Activated naive CD8-positive, alpha-beta T cell treated with anti-CD3 and anti-CD28 coated beads for 36 hours (primary cell): ENCODE measurements at regions not wholly inside any gene's neighbourhood (a gene's known extent, or its start where the extent isn't known, plus 50 kb on each side); places are given as distances from the start of the nearest gene placed in this dataset.

ENCODE experiments used
- DNase-seq: peaks from one replicate; pipeline ENCODE4 v3.0.0; 2021
- H3K27ac Mint-ChIP-seq: one replicate; pipeline ENCODE4 v1.8.0; 2022; ENCODE audit warnings: mild to moderate bottlenecking, moderate library complexity, mixed read lengths
- H3K27me3 Mint-ChIP-seq: one replicate; pipeline ENCODE4 v1.8.0; 2022; ENCODE audit warnings: mild to moderate bottlenecking, mixed read lengths
- H3K36me3 Mint-ChIP-seq: one replicate; pipeline ENCODE4 v1.8.0; 2021; ENCODE audit warnings: mild to moderate bottlenecking, mixed read lengths
- H3K4me1 Mint-ChIP-seq: one replicate; pipeline ENCODE4 v1.8.0; 2021; ENCODE audit warnings: mixed read lengths
- H3K4me3 Mint-ChIP-seq: one replicate; pipeline ENCODE4 v1.8.0; 2022; ENCODE audit warnings: mild to moderate bottlenecking, moderate library complexity, mixed read lengths
- H3K9me3 Mint-ChIP-seq: one replicate; pipeline ENCODE4 v1.8.0; 2022; ENCODE audit warnings: mixed read lengths

DNA sequence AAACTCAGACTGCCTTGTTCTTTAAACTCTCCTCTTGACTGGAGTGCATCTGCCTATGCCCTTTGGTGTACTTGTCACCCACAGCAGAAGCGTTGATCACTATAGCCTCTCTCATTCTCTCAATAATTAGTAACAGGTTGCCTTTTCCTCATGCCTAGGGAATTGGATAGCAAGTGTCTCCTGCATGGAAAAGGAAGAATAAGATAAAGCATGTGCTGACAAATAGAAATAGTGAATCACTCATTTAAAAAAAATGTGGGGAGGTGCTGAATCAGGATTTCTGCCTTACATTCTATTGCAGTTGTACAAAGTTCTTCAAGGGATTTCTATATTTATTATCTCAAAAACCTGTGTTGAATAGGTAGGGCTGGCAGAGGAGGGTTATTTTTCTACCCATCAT, 323.0 kb downstream of the TXNL1 start:
- Mint-ChIP-seq H3K4me1 (no peaks in the 10 kb centered on the region), H3K4me3 (no peak overlapping the region), H3K27ac (no peak overlapping the region), H3K36me3 (no peaks in the 10 kb centered on the region), H3K27me3 (peaks cover 6% of the 10 kb centered on the region), H3K9me3 (peaks cover 2% of the 10 kb centered on the region)
- no peak for DNase-seq

DNA sequence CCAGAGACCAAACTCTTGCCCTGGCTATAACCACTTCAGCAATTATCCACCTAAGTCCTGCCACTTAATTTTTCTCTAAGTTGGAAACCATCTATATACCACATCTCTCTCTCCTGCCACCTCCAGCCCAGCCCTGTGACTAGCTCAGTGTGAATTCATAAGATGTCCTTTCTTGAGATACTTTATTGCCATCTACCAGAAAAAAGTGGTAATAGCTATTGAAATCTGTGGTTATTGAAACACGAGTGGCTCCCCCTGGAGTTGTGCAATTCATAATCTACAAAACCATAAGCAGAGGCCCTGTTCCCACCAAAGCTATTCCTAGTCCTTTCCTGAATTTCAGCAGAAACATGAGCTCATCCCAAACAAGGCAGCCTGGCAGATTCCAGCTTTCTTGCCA, 324.0 kb downstream of the TXNL1 start:
- Mint-ChIP-seq H3K27me3 (peaks cover 5% of the 10 kb centered on the region), H3K4me1 (no peaks in the 10 kb centered on the region)
- no peak for DNase-seq

DNA sequence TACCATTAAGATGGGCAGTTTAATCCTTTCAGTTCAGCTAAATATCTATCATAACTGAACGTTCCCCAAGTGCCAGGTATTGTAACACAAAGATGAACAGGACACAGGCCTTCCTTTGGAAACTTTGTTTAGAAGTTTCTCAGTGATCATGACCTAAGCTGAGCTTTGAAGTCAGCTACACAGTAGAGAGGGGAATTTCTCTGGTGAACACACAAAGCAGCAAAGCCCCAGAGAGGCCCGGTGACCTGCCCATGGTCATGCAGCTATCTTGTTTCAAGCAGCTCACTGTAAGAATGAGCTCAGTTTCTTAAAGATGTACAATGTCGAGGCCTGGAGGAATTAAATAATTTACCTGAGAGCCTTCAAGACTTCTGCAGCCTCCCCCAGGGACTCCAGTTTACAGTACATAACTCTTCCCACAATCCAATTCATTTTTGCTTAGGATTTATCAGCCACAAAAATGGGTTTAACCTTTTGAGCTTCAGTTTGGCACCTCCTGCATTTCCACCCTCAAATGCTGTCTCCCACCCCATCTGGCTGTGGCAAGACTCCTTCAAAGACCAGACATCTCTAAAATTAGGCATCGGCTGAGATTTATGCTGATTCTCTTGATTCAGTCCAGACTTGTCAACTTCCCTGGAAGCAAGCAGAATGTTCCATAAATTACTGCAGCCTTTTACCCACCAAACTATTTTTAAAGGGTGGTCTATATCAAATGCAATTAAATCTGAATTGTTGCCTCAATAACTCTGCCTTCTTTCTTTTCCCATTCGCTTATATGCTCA, 325.6 kb downstream of the TXNL1 start:
- H3K36me3 Mint-ChIP-seq = no peaks in the 10 kb centered on the region
- no peak for DNase-seq
- H3K27ac Mint-ChIP-seq = no peak overlapping the region
- no peaks in the 10 kb centered on the region for H3K9me3 Mint-ChIP-seq
- no peaks in the 10 kb centered on the region for H3K4me1 Mint-ChIP-seq
- no peaks in the 10 kb centered on the region for H3K27me3 Mint-ChIP-seq
- no peak overlapping the region for H3K4me3 Mint-ChIP-seq

More for the DNA sequence above, 324.0 kb downstream of the TXNL1 start:
- H3K4me3 Mint-ChIP-seq = no peak overlapping the region
- peaks cover 2% of the 10 kb centered on the region for H3K9me3 Mint-ChIP-seq
- H3K27ac Mint-ChIP-seq = no peak overlapping the region
- no peaks in the 10 kb centered on the region for H3K36me3 Mint-ChIP-seq

DNA sequence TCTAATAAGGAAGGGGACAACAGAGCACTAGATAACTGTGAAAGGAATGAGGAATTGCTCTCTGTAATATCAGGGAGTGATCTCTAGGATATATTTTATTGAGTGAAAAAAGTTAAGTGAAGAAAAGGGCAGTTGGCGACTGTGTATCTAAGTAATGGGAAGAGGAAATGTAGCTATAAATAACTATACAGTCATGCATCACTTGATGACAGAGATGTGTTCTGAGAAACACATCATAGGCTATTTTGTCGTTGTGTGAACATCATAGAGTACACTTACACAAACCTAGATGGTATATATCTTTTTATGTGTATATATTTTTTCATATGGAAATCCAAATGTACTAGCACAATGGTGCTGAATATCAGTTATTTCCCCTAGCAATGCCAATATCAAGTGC, 329.3 kb downstream of the TXNL1 start:
- DNase-seq = no peak
- Mint-ChIP-seq H3K36me3 (no peaks in the 10 kb centered on the region), H3K4me1 (no peaks in the 10 kb centered on the region), H3K27me3 (no peaks in the 10 kb centered on the region), H3K9me3 (no peaks in the 10 kb centered on the region), H3K4me3 (no peak overlapping the region), H3K27ac (no peak overlapping the region)

DNA sequence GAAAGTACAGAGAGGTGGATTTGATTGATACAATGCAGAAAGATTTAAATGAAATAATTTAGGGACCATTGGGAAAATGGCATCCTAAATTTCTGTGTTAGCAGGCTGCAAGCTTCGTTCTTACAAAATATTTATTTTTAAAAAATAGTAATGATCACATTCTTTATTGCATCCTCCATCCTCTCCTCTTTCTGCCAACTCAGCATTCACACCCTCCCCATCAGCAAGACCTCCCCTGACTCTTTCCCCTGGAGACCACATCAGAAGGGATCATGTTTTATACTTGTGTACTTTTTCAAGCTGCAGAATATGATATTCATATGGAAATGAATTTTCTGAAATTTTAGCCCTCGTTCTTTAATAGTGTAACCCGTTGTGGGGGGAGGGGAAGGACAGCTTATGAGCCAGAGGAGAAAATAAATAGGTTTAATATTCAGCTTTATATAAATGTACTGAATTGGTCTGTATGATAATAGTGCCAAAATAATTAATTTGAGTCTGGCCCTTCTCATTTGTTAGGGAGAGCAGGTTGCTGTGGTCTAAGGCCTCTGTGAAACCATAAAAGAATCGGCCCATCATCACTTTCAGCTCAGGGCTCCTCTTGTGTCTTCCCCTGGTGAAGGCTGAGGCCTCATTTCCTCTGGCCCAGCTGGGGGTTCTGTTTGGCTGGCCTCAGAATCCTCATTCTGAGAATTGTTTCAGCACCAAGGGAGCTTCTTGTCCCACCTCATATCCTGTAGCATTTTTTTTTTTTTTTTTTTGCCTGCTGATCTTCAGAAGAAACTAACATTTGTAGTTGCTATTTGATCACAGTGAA, 330.8 kb downstream of the TXNL1 start:
- H3K36me3 Mint-ChIP-seq = no peaks in the 10 kb centered on the region
- no peak overlapping the region for H3K27ac Mint-ChIP-seq
- DNase-seq = no peak
- H3K4me1 Mint-ChIP-seq = no peaks in the 10 kb centered on the region
- H3K4me3 Mint-ChIP-seq = no peak overlapping the region
- H3K27me3 Mint-ChIP-seq = no peaks in the 10 kb centered on the region
- H3K9me3 Mint-ChIP-seq = no peaks in the 10 kb centered on the region

DNA sequence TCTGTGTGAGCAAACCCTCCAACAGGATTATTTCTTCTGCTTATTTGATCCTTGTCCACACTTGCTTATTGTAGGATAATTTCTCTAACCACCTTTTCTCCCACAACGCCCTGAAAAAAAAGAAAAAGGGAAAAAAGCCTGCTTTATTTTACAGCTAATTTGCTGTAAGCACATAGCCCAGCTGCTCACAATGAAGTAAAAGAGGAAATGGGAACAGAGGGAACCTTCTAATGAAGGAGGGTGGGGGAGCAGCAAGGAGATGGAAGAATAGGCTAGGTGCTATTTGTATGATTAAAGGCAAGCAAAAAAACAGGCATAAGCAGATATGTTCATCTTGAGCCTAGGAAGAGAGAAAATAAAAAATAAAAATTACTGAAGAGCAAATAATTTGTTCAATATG, 331.6 kb downstream of the TXNL1 start:
- H3K36me3 Mint-ChIP-seq = no peaks in the 10 kb centered on the region
- no peaks in the 10 kb centered on the region for H3K4me1 Mint-ChIP-seq
- H3K27me3 Mint-ChIP-seq = no peaks in the 10 kb centered on the region
- no peaks in the 10 kb centered on the region for H3K9me3 Mint-ChIP-seq
- no peak overlapping the region for H3K27ac Mint-ChIP-seq
- no peak overlapping the region for H3K4me3 Mint-ChIP-seq
- DNase-seq = no peak

DNA sequence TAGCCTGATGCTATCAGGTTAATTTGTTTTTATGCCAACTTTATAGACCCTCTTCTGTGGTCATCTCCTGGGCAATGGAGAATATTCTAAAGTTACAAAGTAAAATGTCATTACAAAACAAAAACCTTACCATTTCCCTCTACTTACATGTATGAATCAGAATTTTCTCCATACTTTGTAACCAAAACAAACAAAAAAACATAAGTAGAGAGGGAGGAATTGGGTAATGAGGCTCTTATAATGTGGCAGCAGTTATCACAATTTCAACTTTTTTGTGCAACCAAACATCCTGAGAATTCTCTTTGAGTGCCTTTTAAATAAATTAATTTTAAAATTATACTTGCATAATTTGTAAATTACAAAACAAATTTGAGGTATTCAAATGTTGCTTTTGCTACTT, 332.8 kb downstream of the TXNL1 start:
- no peak overlapping the region for H3K27ac Mint-ChIP-seq
- no peaks in the 10 kb centered on the region for H3K36me3 Mint-ChIP-seq
- no peak overlapping the region for H3K4me3 Mint-ChIP-seq
- DNase-seq = no peak
- no peaks in the 10 kb centered on the region for H3K27me3 Mint-ChIP-seq
- H3K9me3 Mint-ChIP-seq = no peaks in the 10 kb centered on the region
- no peaks in the 10 kb centered on the region for H3K4me1 Mint-ChIP-seq

DNA sequence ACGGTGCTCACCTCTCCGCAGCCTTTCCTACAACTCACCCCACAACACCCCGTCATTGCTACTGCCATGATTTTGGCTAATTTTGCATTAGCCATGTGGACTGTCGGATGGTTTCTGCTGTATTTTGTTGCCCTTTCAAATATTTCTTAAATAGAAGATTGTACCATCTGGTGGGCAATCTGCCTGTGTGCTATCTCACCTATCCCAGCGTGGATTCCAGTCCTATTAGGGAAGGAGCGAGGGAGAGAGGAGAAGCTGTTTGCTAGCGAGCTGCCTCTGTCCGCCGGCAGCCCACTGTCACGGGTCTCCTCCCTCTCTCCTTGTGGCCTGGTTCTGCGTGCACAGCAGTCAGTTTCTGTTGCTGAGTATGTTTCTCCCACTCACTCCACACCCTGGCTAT, 336.2 kb downstream of the TXNL1 start:
- Mint-ChIP-seq H3K9me3 (no peaks in the 10 kb centered on the region), H3K27me3 (no peaks in the 10 kb centered on the region), H3K4me3 (no peak overlapping the region), H3K27ac (no peak overlapping the region), H3K36me3 (no peaks in the 10 kb centered on the region), H3K4me1 (no peaks in the 10 kb centered on the region)
- no peak for DNase-seq

DNA sequence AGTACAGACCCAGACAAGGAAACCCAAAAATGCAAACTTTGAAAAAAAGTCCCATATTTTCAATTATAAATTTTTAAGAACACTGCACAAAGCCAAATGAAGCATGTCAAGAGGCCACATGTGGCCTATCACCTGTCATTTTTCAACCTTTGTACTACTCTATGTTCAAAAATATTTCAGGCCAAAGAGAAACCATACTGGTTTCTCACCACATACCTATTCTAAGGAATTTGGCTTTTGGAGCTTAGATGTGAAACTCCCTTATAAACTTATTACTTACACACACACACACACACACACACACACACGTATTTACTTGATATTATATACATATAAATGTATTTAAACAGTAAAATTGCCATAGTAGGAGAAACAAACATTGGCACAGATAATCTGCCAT, 338.7 kb downstream of the TXNL1 start:
- Mint-ChIP-seq H3K4me1 (peaks cover 3% of the 10 kb centered on the region), H3K27ac (no peak overlapping the region), H3K9me3 (no peaks in the 10 kb centered on the region), H3K4me3 (no peak overlapping the region), H3K36me3 (no peaks in the 10 kb centered on the region), H3K27me3 (no peaks in the 10 kb centered on the region)
- DNase-seq = no peak

DNA sequence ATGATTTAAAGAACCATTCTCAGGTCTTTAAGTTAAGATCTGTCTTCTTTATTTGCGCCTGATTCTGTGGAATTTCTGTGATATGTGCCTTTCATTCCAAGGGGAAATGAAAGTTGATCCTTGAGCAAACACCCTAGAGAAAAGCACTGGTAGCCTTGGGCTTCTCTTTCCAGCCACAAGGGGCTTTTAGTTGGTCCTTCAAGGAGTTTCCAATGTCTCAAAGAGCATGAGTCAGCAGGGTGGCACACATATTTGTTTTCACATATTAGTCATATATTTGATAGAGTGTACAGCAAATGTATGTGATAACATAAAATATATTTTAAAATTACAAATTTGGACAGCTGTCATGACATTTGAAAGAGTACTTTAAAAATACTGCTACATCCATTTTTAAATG, 339.5 kb downstream of the TXNL1 start:
- no peak overlapping the region for H3K27ac Mint-ChIP-seq
- no peak overlapping the region for H3K4me3 Mint-ChIP-seq
- no peaks in the 10 kb centered on the region for H3K9me3 Mint-ChIP-seq
- no peaks in the 10 kb centered on the region for H3K36me3 Mint-ChIP-seq
- peaks cover 6% of the 10 kb centered on the region for H3K4me1 Mint-ChIP-seq
- DNase-seq = no peak
- H3K27me3 Mint-ChIP-seq = no peaks in the 10 kb centered on the region

DNA sequence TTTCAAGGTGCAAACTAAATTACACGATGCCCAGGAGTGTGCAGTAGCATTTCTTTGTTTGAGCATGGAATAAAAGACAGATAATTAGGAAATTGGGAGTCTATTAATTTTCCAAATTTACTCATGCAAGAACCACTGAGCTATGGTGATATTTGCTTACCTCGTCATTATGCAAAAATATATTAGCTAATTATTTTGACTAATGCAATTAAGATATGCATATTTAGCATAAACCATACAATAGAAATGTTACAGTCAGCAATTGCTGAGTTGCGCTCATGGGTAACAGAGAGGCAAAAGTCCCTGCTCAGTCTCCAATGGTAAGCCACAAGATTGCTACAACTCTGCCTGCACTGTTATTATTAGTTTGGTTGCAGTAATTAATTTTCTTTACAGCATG, 342.0 kb downstream of the TXNL1 start:
- Mint-ChIP-seq H3K4me1 (peaks cover 6% of the 10 kb centered on the region), H3K36me3 (no peaks in the 10 kb centered on the region), H3K27me3 (no peaks in the 10 kb centered on the region), H3K27ac (no peak overlapping the region), H3K9me3 (no peaks in the 10 kb centered on the region), H3K4me3 (no peak overlapping the region)
- DNase-seq = no peak

DNA sequence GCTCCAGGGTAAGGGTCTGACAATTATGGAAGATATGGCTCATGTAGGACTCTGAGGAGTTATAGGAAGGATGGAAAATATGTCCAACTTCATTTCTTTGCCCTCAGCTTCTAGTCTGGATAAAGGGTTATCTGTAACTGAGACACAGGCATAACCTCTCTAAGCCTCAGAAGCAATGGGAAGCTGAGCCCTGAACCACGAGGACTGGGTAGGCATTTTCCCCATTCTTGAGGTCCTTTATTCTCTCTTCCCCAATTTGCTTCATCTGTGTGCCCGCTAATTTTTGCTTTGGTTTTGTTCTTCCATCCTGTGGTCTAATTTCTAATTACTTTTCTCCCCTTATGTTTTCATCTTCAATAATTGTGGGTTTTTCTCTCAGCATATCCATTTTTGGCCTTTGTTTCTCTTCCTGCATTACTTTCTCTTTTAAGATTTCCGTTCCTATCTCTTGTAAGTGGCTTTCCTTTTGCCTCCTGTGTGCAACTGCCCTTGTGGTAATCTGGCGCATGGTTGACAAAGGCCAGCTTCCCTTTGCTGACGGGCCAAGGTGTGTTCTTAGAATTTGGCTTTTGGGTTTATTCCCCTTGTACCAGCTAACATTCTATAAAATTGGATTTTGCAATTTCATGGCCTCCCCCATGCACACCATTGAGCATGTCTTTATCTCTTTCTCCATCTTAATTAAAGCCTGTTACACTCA, 343.8 kb downstream of the TXNL1 start:
- no peaks in the 10 kb centered on the region for H3K36me3 Mint-ChIP-seq
- no peaks in the 10 kb centered on the region for H3K27me3 Mint-ChIP-seq
- no peak overlapping the region for H3K27ac Mint-ChIP-seq
- H3K4me1 Mint-ChIP-seq = peaks cover 6% of the 10 kb centered on the region
- DNase-seq = no peak
- H3K9me3 Mint-ChIP-seq = no peaks in the 10 kb centered on the region
- no peak overlapping the region for H3K4me3 Mint-ChIP-seq

DNA sequence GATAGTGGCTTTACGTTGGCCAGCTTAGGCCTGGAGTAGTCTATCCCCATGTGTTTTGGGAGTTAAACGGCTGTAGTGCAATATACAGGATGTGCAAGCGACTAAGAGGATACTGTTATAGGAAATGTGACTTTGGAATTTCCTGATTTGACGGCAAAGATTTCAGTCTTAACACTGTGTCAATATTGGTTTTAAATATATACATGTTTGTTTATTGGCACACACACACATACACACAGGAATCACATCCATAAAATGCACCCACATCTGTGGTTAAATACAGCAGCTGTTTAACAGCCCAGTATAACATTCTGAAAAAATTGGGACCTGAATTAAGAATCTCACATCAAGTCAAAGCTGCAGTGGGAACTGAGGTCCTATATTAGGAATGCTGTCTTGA, 347.1 kb downstream of the TXNL1 start:
- H3K27ac Mint-ChIP-seq = no peak overlapping the region
- no peak overlapping the region for H3K4me3 Mint-ChIP-seq
- H3K9me3 Mint-ChIP-seq = no peaks in the 10 kb centered on the region
- no peaks in the 10 kb centered on the region for H3K36me3 Mint-ChIP-seq
- no peak for DNase-seq
- no peaks in the 10 kb centered on the region for H3K27me3 Mint-ChIP-seq
- peaks cover 6% of the 10 kb centered on the region for H3K4me1 Mint-ChIP-seq

DNA sequence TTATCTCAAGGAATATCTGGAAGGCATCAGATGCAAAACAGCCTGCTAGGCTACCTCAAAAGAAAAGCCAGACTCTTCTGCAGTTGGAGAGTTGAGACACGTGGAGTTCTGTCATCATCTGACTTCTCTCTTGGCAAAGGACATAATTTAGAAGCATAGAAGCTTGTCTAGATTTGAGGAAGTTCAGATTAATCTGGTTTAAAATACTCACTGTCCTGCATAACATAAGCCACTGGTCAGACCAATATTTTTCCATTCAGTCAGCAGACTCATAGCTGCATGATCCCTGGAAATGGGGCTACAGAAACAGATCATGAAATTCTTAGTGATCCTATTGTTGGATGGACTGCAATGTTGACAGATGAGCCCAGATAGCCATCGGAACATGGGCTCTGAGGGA, 349.0 kb downstream of the TXNL1 start:
- no peak overlapping the region for H3K27ac Mint-ChIP-seq
- H3K27me3 Mint-ChIP-seq = peaks cover 3% of the 10 kb centered on the region
- H3K4me3 Mint-ChIP-seq = no peak overlapping the region
- H3K4me1 Mint-ChIP-seq = no peaks in the 10 kb centered on the region
- H3K9me3 Mint-ChIP-seq = no peaks in the 10 kb centered on the region
- DNase-seq = no peak
- no peaks in the 10 kb centered on the region for H3K36me3 Mint-ChIP-seq

DNA sequence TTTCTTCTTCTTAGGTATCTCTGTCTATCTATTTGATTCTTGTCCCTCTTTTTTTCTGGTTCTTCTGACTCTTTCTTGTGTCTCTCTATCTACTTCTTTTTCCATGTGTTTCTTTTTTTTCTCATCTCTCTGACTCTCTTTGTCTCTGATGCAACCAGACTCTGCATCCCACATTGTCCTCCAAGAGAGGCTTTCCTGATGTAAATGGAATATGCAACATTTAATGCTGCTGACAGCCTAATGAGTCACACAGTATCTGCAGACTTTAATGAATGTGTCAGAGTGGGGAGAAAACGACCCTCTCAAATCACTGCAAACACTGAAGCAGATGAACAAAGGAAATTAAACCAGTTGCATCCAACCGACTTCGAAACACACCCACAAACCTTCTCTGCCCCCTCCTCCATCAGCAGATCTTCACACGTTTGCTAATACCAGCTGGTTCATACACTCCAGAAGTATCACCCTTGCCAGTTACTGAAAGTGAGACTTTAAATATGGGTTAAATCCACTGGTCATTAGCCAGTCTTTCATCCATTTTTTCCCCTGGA, 351.5 kb downstream of the TXNL1 start:
- H3K9me3 Mint-ChIP-seq = no peaks in the 10 kb centered on the region
- H3K4me3 Mint-ChIP-seq = no peak overlapping the region
- DNase-seq = no peak
- H3K27me3 Mint-ChIP-seq = peaks cover 3% of the 10 kb centered on the region
- no peaks in the 10 kb centered on the region for H3K4me1 Mint-ChIP-seq
- no peak overlapping the region for H3K27ac Mint-ChIP-seq
- H3K36me3 Mint-ChIP-seq = no peaks in the 10 kb centered on the region
